ENCODE measurements at regions not wholly inside any gene's neighbourhood (a gene's known extent, or its start where the extent isn't known, plus 50 kb on each side); places are given as distances from the start of the nearest gene placed in this dataset.
A peak's percentile ranks its signal among the peaks of the same experiment; 100 is the strongest.

DNA sequence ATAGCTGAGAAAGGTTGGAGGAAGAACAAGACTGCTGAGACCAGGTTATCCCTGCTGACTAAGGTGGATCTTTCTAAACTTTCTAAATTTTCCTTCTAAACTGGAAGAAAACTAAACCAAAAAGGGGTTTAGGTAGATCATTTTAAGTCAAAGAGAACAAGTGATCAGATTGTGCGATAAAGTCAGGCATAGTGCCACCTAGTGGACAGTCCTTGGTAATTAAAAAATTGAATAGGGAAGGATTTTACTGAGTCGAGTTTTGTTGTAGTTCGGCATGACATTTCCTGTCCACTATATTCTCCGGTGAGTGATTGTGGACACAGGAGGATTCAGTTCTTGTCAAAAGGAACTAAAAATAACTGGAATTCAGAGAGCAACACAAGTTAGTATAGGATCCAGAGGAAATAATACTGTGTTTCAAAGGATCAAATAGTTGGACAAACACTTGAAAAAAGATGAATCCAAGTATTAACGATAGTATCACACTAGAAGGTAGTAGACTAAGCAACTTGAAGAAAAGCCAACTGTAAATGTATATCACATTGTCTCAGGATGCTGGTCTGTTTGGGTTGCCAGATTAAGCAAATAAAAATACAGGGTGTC is 1236.4 kb downstream of the FAM181B start:
- TF ChIP-seq, protein P1, sequence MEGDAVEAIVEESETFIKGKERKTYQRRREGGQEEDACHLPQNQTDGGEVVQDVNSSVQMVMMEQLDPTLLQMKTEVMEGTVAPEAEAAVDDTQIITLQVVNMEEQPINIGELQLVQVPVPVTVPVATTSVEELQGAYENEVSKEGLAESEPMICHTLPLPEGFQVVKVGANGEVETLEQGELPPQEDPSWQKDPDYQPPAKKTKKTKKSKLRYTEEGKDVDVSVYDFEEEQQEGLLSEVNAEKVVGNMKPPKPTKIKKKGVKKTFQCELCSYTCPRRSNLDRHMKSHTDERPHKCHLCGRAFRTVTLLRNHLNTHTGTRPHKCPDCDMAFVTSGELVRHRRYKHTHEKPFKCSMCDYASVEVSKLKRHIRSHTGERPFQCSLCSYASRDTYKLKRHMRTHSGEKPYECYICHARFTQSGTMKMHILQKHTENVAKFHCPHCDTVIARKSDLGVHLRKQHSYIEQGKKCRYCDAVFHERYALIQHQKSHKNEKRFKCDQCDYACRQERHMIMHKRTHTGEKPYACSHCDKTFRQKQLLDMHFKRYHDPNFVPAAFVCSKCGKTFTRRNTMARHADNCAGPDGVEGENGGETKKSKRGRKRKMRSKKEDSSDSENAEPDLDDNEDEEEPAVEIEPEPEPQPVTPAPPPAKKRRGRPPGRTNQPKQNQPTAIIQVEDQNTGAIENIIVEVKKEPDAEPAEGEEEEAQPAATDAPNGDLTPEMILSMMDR (IDR thresholded peaks at IDR 0.05; ENCODE audit: insufficient read depth, low read length), result peak; percentile 27
- TF ChIP-seq POLR2AphosphoS5 (IDR thresholded peaks at IDR 0.05; ENCODE audit: low read depth) (no peak), GABPA (IDR thresholded peaks at IDR 0.05; ENCODE audit: low read depth) (no peak)

All from HL-60 (cell line).